Central memory CD8-positive, alpha-beta T cell (primary cell): ENCODE measurements at regions not wholly inside any gene's neighbourhood (a gene's known extent, or its start where the extent isn't known, plus 50 kb on each side); places are given as distances from the start of the nearest gene placed in this dataset.
"Not testable (repeated sequence)": the region's sequence is repeated elsewhere in the genome, so short reads cannot be mapped to it uniquely, and the experiment has no call there.

ENCODE experiments used
- ATAC-seq: fragments of 150-1000 bp; cut with Tn5 transposase; replicated peaks from 2 replicates; pipeline ENCODE4 v1.10.0; 2022; ENCODE audit warnings: mild to moderate bottlenecking, moderate FRiP score, moderate number of reproducible peaks; ENCODE audit not compliant: poor library complexity, severe bottlenecking; ENCODE audit errors: extremely low read depth
- DNase-seq, 2 donors: peaks; one replicate each; pipeline ENCODE4 v3.0.0; 2021; ENCODE audit warnings: low spot score in 2 of 2
- H3K27ac Mint-ChIP-seq: one replicate; pipeline ENCODE4 v1.8.0; 2022; ENCODE audit warnings: low read depth, mild to moderate bottlenecking, moderate library complexity, mixed read lengths
- H3K27me3 Mint-ChIP-seq: one replicate; pipeline ENCODE4 v1.8.0; 2022; ENCODE audit warnings: mixed read lengths
- H3K36me3 Mint-ChIP-seq: one replicate; pipeline ENCODE4 v1.8.0; 2022; ENCODE audit warnings: mild to moderate bottlenecking, moderate library complexity, mixed read lengths; ENCODE audit not compliant: insufficient read depth
- H3K4me1 Mint-ChIP-seq: one replicate; pipeline ENCODE4 v1.8.0; 2022; ENCODE audit warnings: mixed read lengths
- H3K4me3 Mint-ChIP-seq: one replicate; pipeline ENCODE4 v1.8.0; 2022; ENCODE audit warnings: mild to moderate bottlenecking, moderate library complexity, mixed read lengths
- H3K9me3 Mint-ChIP-seq: one replicate; pipeline ENCODE4 v1.8.0; 2022; ENCODE audit warnings: mixed read lengths

GRCh38 chr1:203968761-203969160 lies 104.2 kb upstream of the SOX13 start:
- H3K4me3 Mint-ChIP-seq = no peak overlapping the region
- H3K27ac Mint-ChIP-seq = no peak overlapping the region
- no peak for DNase-seq
- H3K4me1 Mint-ChIP-seq = no peaks in the 10 kb centered on the region
- no peak for ATAC-seq
- no peaks in the 10 kb centered on the region for H3K36me3 Mint-ChIP-seq
- peaks cover 10% of the 10 kb centered on the region for H3K27me3 Mint-ChIP-seq
- no peaks in the 10 kb centered on the region for H3K9me3 Mint-ChIP-seq

GRCh38 chr1:203969846-203970245 lies 103.1 kb upstream of the SOX13 start:
- Mint-ChIP-seq H3K27me3 (peaks cover 10% of the 10 kb centered on the region), H3K27ac (no peak overlapping the region), H3K4me1 (no peaks in the 10 kb centered on the region), H3K36me3 (no peaks in the 10 kb centered on the region), H3K4me3 (no peak overlapping the region), H3K9me3 (no peaks in the 10 kb centered on the region)
- DNase-seq = no peak
- no peak for ATAC-seq

- Mint-ChIP-seq H3K36me3 (no peaks in the 10 kb centered on the region), H3K27ac (no peak overlapping the region), H3K4me3 (no peak overlapping the region), H3K9me3 (no peaks in the 10 kb centered on the region), H3K27me3 (peaks cover 10% of the 10 kb centered on the region), H3K4me1 (no peaks in the 10 kb centered on the region)
- ATAC-seq (no peak), DNase-seq (no peak)
Observed at GRCh38 chr1:203985044-203985443, 87.9 kb upstream of the SOX13 start.

GRCh38 chr1:203985676-203986075 lies 87.2 kb upstream of the SOX13 start:
- no peaks in the 10 kb centered on the region for H3K4me1 Mint-ChIP-seq
- H3K27me3 Mint-ChIP-seq = peaks cover 10% of the 10 kb centered on the region
- DNase-seq (no peak), ATAC-seq (no peak)
- H3K36me3 Mint-ChIP-seq = no peaks in the 10 kb centered on the region
- H3K4me3 Mint-ChIP-seq = no peak overlapping the region
- no peak overlapping the region for H3K27ac Mint-ChIP-seq
- H3K9me3 Mint-ChIP-seq = no peaks in the 10 kb centered on the region

GRCh38 chr1:203986887-203987461 lies 85.9 kb upstream of the SOX13 start:
- Mint-ChIP-seq H3K27me3 (peaks cover 5% of the 10 kb centered on the region), H3K36me3 (no peaks in the 10 kb centered on the region), H3K4me3 (no peak overlapping the region), H3K9me3 (no peaks in the 10 kb centered on the region), H3K4me1 (no peaks in the 10 kb centered on the region), H3K27ac (no peak overlapping the region)
- DNase-seq (no peak), ATAC-seq (no peak)

GRCh38 chr1:203990118-203990517 lies 82.8 kb upstream of the SOX13 start:
- no peak overlapping the region for H3K4me3 Mint-ChIP-seq
- no peak for DNase-seq
- ATAC-seq = no peak
- H3K27ac Mint-ChIP-seq = no peak overlapping the region
- peaks cover 5% of the 10 kb centered on the region for H3K27me3 Mint-ChIP-seq
- no peaks in the 10 kb centered on the region for H3K4me1 Mint-ChIP-seq
- H3K36me3 Mint-ChIP-seq = no peaks in the 10 kb centered on the region
- H3K9me3 Mint-ChIP-seq = no peaks in the 10 kb centered on the region

- no peak overlapping the region for H3K27ac Mint-ChIP-seq
- H3K27me3 Mint-ChIP-seq = peaks cover 28% of the 10 kb centered on the region
- ATAC-seq = no peak
Observed at GRCh38 chr1:203992440-203992839, 80.5 kb upstream of the SOX13 start.

GRCh38 chr1:203993256-203993655 lies 79.7 kb upstream of the SOX13 start:
- Mint-ChIP-seq H3K36me3 (no peaks in the 10 kb centered on the region), H3K4me3 (no peak overlapping the region), H3K4me1 (no peaks in the 10 kb centered on the region), H3K27ac (no peak overlapping the region), H3K9me3 (no peaks in the 10 kb centered on the region), H3K27me3 (peaks cover 33% of the 10 kb centered on the region)
- no peak for DNase-seq
- ATAC-seq = no peak

More at GRCh38 chr1:203992440-203992839, 80.5 kb upstream of the SOX13 start:
- Mint-ChIP-seq H3K36me3 (no peaks in the 10 kb centered on the region), H3K4me1 (no peaks in the 10 kb centered on the region), H3K9me3 (no peaks in the 10 kb centered on the region), H3K4me3 (no peak overlapping the region)
- no peak for DNase-seq

- ATAC-seq = no peak
- Mint-ChIP-seq H3K27ac (no peak overlapping the region), H3K27me3 (peaks cover 33% of the 10 kb centered on the region), H3K4me1 (no peaks in the 10 kb centered on the region), H3K36me3 (no peaks in the 10 kb centered on the region), H3K4me3 (no peak overlapping the region), H3K9me3 (no peaks in the 10 kb centered on the region)
- DNase-seq = no peak
Observed at GRCh38 chr1:203995228-203995627, 77.7 kb upstream of the SOX13 start.

- Mint-ChIP-seq H3K4me3 (no peak overlapping the region), H3K27ac (no peak overlapping the region), H3K36me3 (no peaks in the 10 kb centered on the region), H3K9me3 (no peaks in the 10 kb centered on the region), H3K4me1 (peaks cover 7% of the 10 kb centered on the region), H3K27me3 (peaks cover 33% of the 10 kb centered on the region)
- DNase-seq (no peak), ATAC-seq (no peak)
Observed at GRCh38 chr1:203996126-203996525, 76.8 kb upstream of the SOX13 start.

- not testable (repeated sequence) for H3K4me3 Mint-ChIP-seq, ATAC-seq, DNase-seq, H3K27ac Mint-ChIP-seq, H3K9me3 Mint-ChIP-seq, H3K4me1 Mint-ChIP-seq, H3K36me3 Mint-ChIP-seq
- peaks cover 33% of the 10 kb centered on the region for H3K27me3 Mint-ChIP-seq
Observed at GRCh38 chr1:203998571-203998970, 74.3 kb upstream of the SOX13 start.

GRCh38 chr1:203999618-204000017 lies 73.3 kb upstream of the SOX13 start:
- DNase-seq (no peak), ATAC-seq (no peak)
- no peaks in the 10 kb centered on the region for H3K9me3 Mint-ChIP-seq
- peaks cover 34% of the 10 kb centered on the region for H3K27me3 Mint-ChIP-seq
- peaks cover 8% of the 10 kb centered on the region for H3K4me1 Mint-ChIP-seq
- no peak overlapping the region for H3K4me3 Mint-ChIP-seq
- no peaks in the 10 kb centered on the region for H3K36me3 Mint-ChIP-seq
- no peak overlapping the region for H3K27ac Mint-ChIP-seq

- ATAC-seq (no peak), DNase-seq (no peak)
- peaks cover 34% of the 10 kb centered on the region for H3K27me3 Mint-ChIP-seq
- no peaks in the 10 kb centered on the region for H3K9me3 Mint-ChIP-seq
- H3K27ac Mint-ChIP-seq = no peak overlapping the region
- H3K4me3 Mint-ChIP-seq = peak overlapping the region; percentile 23
- peaks cover 8% of the 10 kb centered on the region for H3K4me1 Mint-ChIP-seq
- no peaks in the 10 kb centered on the region for H3K36me3 Mint-ChIP-seq
Observed at GRCh38 chr1:204001166-204001901, 71.6 kb upstream of the SOX13 start.
